GM12878 (cell line): ENCODE measurements at regions not wholly inside any gene's neighbourhood (a gene's known extent, or its start where the extent isn't known, plus 50 kb on each side); places are given as distances from the start of the nearest gene placed in this dataset.

Experiments used
- ATAC-seq: fragments of 200-7000 bp; cut with Tn5 transposase; 3 replicates; pipeline ENCODE4 v1.9.1; 2020; ENCODE audit warnings: mild to moderate bottlenecking, moderate library complexity
- BruUV-seq: library from RNA; stranded (reverse); fragments of 400-500 nt; replicated peaks from 2 replicates; lab custom pipeline; 2021; lab: Mats Ljungman, UMichigan
- CTCF ChIA-PET: fragments of 300-600 bp; sonication (Branson Sonifier 250); formaldehyde crosslinking; extraction: SDS; loops from one replicate; lab custom pipeline; 2021; ENCODE audit warnings: inconsistent platforms; lab: Yijun Ruan, JAX
- POLR2A ChIA-PET: fragments of 350-600 bp; formaldehyde crosslinking; extraction: SDS; loops from one replicate; lab custom pipeline; 2021; ENCODE audit warnings: inconsistent platforms; lab: Charles Lee
- RAD21 ChIA-PET: fragments of 300-600 bp; sonication (Branson Sonifier 250); formaldehyde crosslinking; loops from one replicate; lab custom pipeline; 2023; ENCODE audit warnings: antibody characterized with exemption; ENCODE audit not compliant: unreplicated experiment; lab: Charles Lee
- SMC1A ChIA-PET: fragments of 300-600 bp; sonication (Branson Sonifier 250); formaldehyde crosslinking; loops from one replicate; lab custom pipeline; 2023; ENCODE audit not compliant: unreplicated experiment, uncharacterized antibody; lab: Charles Lee
- DNase-seq: peaks from one replicate; pipeline ENCODE4 v3.0.0-alpha.2; 2011; ENCODE audit warnings: low read depth, low spot score
- FAIRE-seq: peaks from 3 replicates; lab custom pipeline; 2011; peaks lifted over from hg19 to GRCh38; lab: Jason Lieb, UNC
- H2AFZ ChIP-seq: 2 replicates; pipeline ENCODE4 v1.6.0; 2011; ENCODE audit warnings: low read depth, low read length, control low read depth; ENCODE audit not compliant: control insufficient read depth
- H3K27ac ChIP-seq: 2 replicates; pipeline ENCODE4 v1.5.1; 2011; ENCODE audit warnings: control low read depth; ENCODE audit not compliant: control insufficient read depth, insufficient read depth
- H3K27me3 ChIP-seq, 2 experiments: replicated peaks in 1 of 2; 2 replicates each; pipeline versions ENCODE4 v1.6.0 to v1.6.1; 2011; ENCODE audit warnings: low read length in 1 of 2; ENCODE audit not compliant: control insufficient read depth in 2 of 2, insufficient read depth in 2 of 2
- H3K36me3 ChIP-seq, 2 experiments: 2 replicates each; pipeline ENCODE4 v1.5.1; 2011; ENCODE audit warnings: low read length in 1 of 2; ENCODE audit not compliant: control insufficient read depth in 2 of 2, insufficient read depth in 2 of 2
- H3K4me1 ChIP-seq: 2 replicates; pipeline ENCODE4 v1.6.1; 2011; ENCODE audit warnings: mild to moderate bottlenecking, low read length, moderate library complexity, mixed read lengths; ENCODE audit not compliant: control insufficient read depth, insufficient read depth
- H3K4me2 ChIP-seq: 2 replicates; pipeline ENCODE4 v1.6.0; 2011; ENCODE audit warnings: control low read depth; ENCODE audit not compliant: control insufficient read depth, insufficient read depth
- H3K4me3 ChIP-seq: fragments of 200-600 bp; sonication (generic); 2 replicates; pipeline ENCODE4 v1.5.1; 2016
- H3K79me2 ChIP-seq: 2 replicates; pipeline ENCODE4 v1.6.0; 2011; ENCODE audit warnings: low read length; ENCODE audit not compliant: control insufficient read depth, insufficient read depth
- H3K9ac ChIP-seq: 2 replicates; pipeline ENCODE4 v1.8.0; 2011; ENCODE audit warnings: low read length, control low read depth, mixed read lengths; ENCODE audit not compliant: control insufficient read depth, insufficient read depth
- H3K9me3 ChIP-seq: replicated peaks from 3 replicates; pipeline ENCODE4 v1.5.1; 2011; ENCODE audit warnings: mild to moderate bottlenecking, low read length; ENCODE audit not compliant: control insufficient read depth, insufficient read depth
- H4K20me1 ChIP-seq: 2 replicates; pipeline ENCODE4 v1.6.0; 2011; ENCODE audit not compliant: control insufficient read depth, insufficient read depth
- ASH2L ChIP-seq: fragments of 300-600, 200-600 bp; sonication (generic); IDR thresholded peaks from 2 replicates; pipeline ENCODE4 v1.6.1; 2017; ENCODE audit warnings: low read depth, mild to moderate bottlenecking, borderline replicate concordance
- BCL11A ChIP-seq: IDR thresholded peaks from 2 replicates; pipeline ENCODE4 v1.6.1; 2011; ENCODE audit warnings: low read depth, low read length
- HDGF ChIP-seq: fragments of 450-650 bp; IDR thresholded peaks from 2 replicates; pipeline ENCODE4 v1.6.1; 2016; ENCODE audit warnings: antibody characterized with exemption
- KLF5 ChIP-seq: fragments of 450-650 bp; IDR thresholded peaks from 2 replicates; pipeline ENCODE4 v1.6.1; 2014; ENCODE audit warnings: mild to moderate bottlenecking; ENCODE audit not compliant: partially characterized antibody
- MYC ChIP-seq: IDR thresholded peaks from 2 replicates; pipeline ENCODE4 v1.6.1; 2011; ENCODE audit warnings: mild to moderate bottlenecking, low read length, moderate library complexity, inconsistent platforms; ENCODE audit not compliant: insufficient read depth, insufficient replicate concordance, insufficient read length, severe bottlenecking
- NFYA ChIP-seq: IDR thresholded peaks from 2 replicates; pipeline ENCODE4 v1.6.1; 2011; ENCODE audit warnings: low read depth, mild to moderate bottlenecking, low read length, improper control_type of control experiment, borderline replicate concordance
- POU2F2 ChIP-seq: IDR thresholded peaks from 3 replicates; pipeline ENCODE4 v1.6.1; 2011; ENCODE audit warnings: low read depth, mild to moderate bottlenecking, low read length, borderline replicate concordance
- in situ Hi-C: fragments of 300-500 bp; cut with MboI; formaldehyde crosslinking; loops from 9 replicates; pipeline ENCODE4 v1.14.3; 2018; ENCODE audit warnings: mixed read lengths
- intact Hi-C: fragments of 100-400 bp; cut with micrococcal nuclease; formaldehyde crosslinking; loops from one replicate; pipeline ENCODE4 v1.14.2; 2022; ENCODE audit not compliant: unreplicated experiment
- TF ChIP-seq, protein P1 (sequence below): fragments of 150-350 bp; IDR thresholded peaks from 2 replicates; pipeline ENCODE4 v1.6.1; 2016; ENCODE audit warnings: low read depth, low read length
- TF ChIP-seq, protein P2 (sequence below): fragments of 450-650 bp; IDR thresholded peaks from 2 replicates; pipeline ENCODE4 v1.6.1; 2014; ENCODE audit warnings: mild to moderate bottlenecking

DNA sequence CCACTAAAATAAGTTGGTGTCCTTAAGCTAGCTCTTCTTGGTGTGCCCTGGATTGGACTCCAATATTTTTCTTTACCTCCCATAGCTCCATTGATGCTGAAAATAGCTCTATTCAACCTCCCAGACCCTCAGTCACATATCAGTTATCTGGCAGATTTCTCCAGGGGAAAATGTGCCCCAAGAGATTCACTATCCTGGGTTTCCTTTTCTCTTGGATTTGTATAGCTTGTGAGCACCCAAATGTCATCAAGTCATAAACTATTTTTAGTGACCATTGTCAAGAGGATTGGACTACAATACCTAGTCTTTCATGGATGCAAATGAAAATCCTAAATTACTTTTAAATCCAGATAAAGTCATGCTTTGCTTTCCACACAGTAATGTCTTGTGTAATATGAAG lies 339.6 kb upstream of the FOXG1 start:
- TF ChIP-seq MYC (no peak), NFYA (no peak), BCL11A (no peak), POU2F2 (no peak), ASH2L (no peak), HDGF (no peak), KLF5 (no peak)
- TF ChIP-seq, protein P1, sequence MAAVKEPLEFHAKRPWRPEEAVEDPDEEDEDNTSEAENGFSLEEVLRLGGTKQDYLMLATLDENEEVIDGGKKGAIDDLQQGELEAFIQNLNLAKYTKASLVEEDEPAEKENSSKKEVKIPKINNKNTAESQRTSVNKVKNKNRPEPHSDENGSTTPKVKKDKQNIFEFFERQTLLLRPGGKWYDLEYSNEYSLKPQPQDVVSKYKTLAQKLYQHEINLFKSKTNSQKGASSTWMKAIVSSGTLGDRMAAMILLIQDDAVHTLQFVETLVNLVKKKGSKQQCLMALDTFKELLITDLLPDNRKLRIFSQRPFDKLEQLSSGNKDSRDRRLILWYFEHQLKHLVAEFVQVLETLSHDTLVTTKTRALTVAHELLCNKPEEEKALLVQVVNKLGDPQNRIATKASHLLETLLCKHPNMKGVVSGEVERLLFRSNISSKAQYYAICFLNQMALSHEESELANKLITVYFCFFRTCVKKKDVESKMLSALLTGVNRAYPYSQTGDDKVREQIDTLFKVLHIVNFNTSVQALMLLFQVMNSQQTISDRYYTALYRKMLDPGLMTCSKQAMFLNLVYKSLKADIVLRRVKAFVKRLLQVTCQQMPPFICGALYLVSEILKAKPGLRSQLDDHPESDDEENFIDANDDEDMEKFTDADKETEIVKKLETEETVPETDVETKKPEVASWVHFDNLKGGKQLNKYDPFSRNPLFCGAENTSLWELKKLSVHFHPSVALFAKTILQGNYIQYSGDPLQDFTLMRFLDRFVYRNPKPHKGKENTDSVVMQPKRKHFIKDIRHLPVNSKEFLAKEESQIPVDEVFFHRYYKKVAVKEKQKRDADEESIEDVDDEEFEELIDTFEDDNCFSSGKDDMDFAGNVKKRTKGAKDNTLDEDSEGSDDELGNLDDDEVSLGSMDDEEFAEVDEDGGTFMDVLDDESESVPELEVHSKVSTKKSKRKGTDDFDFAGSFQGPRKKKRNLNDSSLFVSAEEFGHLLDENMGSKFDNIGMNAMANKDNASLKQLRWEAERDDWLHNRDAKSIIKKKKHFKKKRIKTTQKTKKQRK = no peak
- TF ChIP-seq, protein P2, sequence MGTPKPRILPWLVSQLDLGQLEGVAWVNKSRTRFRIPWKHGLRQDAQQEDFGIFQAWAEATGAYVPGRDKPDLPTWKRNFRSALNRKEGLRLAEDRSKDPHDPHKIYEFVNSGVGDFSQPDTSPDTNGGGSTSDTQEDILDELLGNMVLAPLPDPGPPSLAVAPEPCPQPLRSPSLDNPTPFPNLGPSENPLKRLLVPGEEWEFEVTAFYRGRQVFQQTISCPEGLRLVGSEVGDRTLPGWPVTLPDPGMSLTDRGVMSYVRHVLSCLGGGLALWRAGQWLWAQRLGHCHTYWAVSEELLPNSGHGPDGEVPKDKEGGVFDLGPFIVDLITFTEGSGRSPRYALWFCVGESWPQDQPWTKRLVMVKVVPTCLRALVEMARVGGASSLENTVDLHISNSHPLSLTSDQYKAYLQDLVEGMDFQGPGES = no peak
- SMC1A ChIA-PET = no interaction called here
- H3K4me2 ChIP-seq = no peak overlapping the region
- H3K4me3 ChIP-seq = no peak overlapping the region
- intact Hi-C loops = no loop called here
- no peaks in the 10 kb centered on the region for H3K27me3 ChIP-seq
- BruUV-seq = no TSS peak
- FAIRE-seq = no peak
- H3K36me3 ChIP-seq = no peaks in the 10 kb centered on the region
- RAD21 ChIA-PET = no interaction called here
- no peaks in the 10 kb centered on the region for H4K20me1 ChIP-seq
- in situ Hi-C loops = no loop called here
- no peaks in the 10 kb centered on the region for H3K4me1 ChIP-seq
- DNase-seq = no peak
- no peak overlapping the region for H3K9ac ChIP-seq
- no peaks in the 10 kb centered on the region for H3K79me2 ChIP-seq
- CTCF ChIA-PET = no interaction called here
- no peaks in the 10 kb centered on the region for H3K9me3 ChIP-seq
- POLR2A ChIA-PET = no interaction called here
- H3K27ac ChIP-seq = no peak overlapping the region
- ATAC-seq = no peak
- no peak overlapping the region for H2AFZ ChIP-seq
